Left cardiac atrium (tissue), 4 donors: ENCODE measurements at regions not wholly inside any gene's neighbourhood (a gene's known extent, or its start where the extent isn't known, plus 50 kb on each side); places are given as distances from the start of the nearest gene placed in this dataset.

Experiments used
- ATAC-seq, 2 donors: fragments of 200-7000 bp; cut with Tn5 transposase; one replicate each; pipeline ENCODE4 v1.9.1; 2020; ENCODE audit warnings: mild to moderate bottlenecking in 2 of 2, moderate library complexity in 2 of 2
- DNase-seq: peaks from one replicate; pipeline ENCODE4 v3.0.0-alpha.2; 2020
- intact Hi-C, 2 donors: fragments of 100-400 bp; cut with DNase I; formaldehyde crosslinking; loops; one replicate each; pipeline versions ENCODE4 v1.14.1 to v1.15.1; 2022 to 2023
- donor health status: DM: no; HTN: yes; CAD: no.
- donor health status: DM: no; HTN: yes; CAD: no; lungs with severe emphysema.
- donor health status: DM: yes; HTN: yes; CAD: no.
- donor health status: Dilated cardiomyopathy.

DNA sequence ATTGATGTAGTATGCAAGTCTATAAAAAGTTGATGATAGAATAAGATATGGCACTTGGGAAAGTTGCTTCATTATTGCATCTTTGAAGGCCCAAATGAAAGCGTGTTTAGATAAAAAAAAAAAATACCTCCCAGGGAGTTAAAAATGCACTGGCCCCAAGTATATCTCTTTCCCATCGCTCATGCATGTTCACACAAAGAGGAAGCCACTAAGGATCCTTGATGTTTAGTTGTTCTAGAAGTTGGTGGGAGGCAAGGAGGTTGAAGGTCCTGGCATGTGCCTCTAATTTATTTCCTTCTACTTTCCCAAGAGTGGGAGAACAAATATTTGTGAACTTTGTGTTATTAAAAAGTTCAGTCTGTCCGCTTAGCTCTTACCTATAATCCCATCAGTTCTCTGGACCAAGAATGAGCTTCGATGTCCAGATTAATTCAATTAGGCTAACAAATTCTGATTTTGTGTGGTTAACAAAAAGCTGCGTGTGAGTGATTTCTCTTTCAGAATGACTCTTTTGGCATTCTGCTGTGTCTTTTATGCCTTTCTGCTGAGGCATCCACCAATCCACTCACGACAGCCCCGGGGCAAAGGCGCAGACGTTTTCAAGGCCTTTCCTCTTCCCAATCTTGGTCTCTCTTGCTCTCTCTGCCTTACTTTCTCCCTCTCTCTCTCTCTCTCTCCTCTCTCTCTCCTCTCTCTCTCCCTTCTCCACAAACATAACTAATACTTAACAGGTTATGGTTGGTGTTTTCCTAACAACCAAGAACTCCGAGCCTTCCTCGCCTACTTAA lies 135.1 kb upstream of the ERCC6L2 start:
- no peak for ATAC-seq

DNA sequence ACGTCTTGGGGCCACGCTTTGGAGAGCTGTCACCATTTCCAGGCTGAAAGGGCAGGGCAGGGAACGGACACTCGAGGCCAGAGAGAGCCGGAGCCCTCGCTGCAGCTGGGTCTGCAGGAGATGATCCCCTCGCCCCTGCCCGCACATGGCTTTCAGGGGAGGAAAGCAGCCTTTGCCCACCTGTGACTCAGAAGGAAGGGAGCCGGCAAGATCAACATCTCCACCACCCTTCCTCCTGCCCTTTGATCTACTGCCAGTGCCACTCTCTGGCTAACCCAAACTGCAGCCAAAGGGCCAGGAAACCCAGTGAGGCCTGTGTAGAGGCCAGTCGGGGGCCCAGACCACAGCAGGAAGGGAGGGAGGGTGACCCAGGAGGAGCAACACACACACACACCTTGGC lies 137.1 kb upstream of the ERCC6L2 start:
- no peak for ATAC-seq
- intact Hi-C loops = no loop called here
- no peak for DNase-seq

More for the DNA sequence above, 135.1 kb upstream of the ERCC6L2 start:
- DNase-seq = no peak
- intact Hi-C loops = no loop called here

DNA sequence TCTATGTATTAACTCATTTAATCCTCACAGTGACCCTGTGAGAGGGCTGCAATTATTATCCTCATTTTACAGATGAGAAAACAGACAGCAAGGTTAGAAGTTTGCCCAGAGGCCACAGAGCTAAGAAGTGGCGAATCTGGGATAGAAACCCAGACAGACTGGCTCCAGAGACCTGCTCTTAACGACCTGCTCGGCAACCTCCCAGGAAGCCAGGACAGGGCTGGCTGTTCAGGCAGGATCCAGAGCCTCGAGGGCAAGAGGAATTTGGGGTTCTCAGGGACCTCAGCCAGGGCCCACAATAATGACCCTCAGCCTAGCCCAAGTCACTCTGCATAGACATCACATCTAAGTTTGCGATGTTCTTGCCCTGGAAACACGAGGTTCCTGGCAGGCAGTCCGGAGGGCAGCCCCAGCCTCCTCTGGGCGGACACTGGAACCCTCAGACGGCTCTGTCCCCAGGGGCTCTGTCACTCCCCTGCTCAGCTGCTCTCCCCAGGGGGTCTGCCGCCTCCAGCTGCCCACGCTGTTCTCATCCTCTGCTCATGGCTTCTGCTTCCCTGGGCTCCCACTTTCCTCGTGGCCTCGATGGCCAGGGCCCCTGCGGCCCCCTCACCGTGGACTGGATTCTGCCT lies 138.5 kb upstream of the ERCC6L2 start:
- ATAC-seq = no peak

DNA sequence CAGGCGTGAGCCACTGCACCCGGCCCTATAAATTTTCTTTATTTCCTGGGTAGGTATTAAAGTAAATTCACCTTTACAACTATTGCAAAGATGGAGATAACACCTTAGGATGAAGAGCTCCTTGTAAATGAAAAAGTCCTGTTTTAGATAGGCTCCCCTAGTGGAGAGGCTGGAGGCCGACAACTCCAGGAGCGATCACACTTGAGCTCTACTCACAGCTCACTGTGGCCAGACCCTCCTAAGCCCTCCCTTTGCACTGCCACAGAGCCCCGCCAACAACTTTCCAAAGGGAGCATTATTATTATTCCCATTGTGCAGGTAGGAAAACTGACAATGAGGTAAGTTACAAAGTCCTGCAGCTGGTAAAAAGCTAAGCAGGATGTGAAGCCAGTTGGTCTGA lies 139.1 kb upstream of the ERCC6L2 start:
- DNase-seq (no peak), ATAC-seq (no peak)
- intact Hi-C loops = no loop called here

More for the DNA sequence above, 138.5 kb upstream of the ERCC6L2 start:
- intact Hi-C loops = no loop called here
- DNase-seq = no peak

DNA sequence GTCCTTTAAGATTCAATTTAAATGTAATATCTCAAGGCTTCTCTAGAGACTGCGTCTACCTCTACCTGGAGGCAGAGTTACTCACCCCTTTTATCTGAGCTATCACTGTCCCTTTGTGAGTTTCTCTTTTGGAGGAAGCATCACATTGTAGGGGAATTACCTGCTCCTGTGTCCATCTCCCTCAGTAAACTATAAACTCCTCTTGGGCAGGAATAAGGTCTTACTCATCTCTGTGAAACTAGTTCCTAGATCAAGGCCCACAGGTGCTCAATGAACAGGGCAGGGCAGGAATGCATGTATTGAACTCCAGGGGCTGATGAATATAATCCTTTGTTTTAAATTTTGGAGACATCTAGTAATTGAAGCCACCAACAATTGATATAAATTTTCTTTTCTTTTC lies 139.8 kb upstream of the ERCC6L2 start:
- ATAC-seq (no peak), DNase-seq (no peak)
- intact Hi-C loops = no loop called here

DNA sequence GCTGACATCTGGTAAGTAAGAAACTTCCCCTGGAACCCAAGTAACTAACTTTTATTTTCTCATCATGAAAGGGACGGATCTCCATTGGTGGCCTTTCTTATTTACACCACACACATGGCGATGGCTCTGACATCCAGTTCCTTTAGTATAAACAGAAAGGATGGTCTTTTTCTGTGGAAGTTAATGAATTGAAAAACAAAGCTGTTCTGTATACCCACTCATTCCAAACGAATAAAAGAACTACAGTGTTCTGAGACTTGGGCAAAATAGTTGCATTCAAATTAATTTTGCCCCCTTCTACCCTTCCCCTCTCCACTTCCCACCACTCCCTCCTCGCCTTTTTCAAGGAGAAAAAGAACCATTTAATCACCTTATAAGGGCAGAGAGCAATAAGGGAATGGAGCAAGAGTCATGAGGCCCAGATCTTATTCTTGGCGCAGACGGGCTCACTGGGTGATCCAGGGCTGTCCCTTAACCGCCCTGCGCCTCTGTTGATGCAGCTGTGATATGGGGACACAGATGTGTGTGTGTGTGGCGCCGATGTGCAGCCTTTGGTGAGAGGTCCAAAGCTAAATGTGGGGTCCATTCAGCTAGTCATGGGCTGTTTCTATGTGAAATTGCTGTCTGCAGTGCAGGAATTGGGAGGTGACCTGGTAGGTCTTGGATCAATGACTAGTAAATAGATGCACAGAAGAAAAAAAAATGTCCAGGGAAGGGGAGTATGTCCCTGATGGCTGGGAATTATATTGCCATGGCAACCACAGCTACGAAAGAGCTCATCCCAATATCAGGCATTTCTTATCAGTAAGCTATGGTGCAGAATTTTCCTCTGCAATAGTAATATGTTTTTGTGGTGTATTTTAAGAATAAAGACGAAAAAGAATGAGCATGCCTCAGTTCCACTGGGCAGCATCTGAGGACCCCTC lies 141.5 kb upstream of the ERCC6L2 start:
- intact Hi-C loops = no loop called here
- no peak for ATAC-seq
- no peak for DNase-seq

DNA sequence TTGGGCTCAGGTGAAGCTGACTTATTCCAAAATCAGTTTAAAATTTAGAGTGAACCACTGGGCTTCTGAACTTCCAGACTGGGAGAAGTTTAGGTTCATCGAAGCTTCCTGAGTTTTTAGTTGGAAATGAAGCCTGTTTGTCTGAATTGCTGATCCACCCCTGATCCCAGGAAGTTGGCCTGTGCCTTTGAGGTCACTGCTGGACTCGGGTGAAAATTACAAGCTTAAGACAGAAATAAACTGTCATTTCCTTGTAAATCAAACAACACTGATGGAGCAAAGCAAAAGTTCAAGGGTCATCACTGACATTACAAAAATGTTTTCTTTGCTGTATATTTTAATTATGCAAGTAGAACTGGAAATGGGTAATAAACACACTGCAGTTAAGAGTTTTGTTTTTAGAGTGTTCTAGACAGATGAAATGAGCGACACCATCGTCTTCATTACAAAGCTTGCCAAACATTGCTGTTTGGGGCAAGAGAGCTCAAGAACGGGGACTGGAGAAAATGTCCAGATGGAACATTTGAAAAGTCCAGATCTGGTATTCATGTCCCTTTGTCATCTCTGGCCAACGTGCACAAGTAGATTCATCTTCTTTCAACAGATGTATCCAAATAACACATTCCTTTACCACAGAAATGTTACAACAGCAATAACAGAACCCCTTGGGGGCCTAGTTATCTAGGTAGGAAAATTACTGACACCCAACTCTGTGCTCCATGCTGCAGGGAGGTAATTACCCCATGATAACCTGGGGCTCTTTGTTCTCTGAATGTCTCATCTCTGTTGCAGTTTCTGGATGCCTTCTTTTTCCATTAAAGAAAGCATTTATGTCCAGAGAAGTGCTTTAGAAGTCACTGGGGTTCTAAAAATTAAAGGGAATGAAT lies 142.4 kb upstream of the ERCC6L2 start:
- ATAC-seq (no peak), DNase-seq (no peak)
- intact Hi-C loops = no loop called here

DNA sequence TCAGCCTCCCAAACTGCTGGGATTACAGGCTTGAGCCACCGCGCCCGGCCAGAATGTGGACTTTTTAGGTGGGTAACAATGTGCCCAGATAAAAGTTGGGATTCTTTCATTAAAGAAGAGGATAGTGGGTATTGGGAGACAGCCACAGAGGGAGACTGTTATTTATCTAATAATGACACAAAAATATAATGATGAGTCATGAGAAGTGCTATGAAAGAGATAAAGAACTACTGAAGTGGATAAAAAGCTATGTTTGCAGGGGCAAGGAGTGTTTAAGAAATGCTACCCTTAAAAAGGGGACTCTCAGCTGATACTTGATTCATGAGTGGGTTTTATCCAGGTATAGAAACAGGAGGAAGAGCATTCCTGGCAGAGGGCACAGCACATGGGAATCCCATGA lies 143.6 kb upstream of the ERCC6L2 start:
- DNase-seq (no peak), ATAC-seq (no peak)
- intact Hi-C loops = no loop called here

DNA sequence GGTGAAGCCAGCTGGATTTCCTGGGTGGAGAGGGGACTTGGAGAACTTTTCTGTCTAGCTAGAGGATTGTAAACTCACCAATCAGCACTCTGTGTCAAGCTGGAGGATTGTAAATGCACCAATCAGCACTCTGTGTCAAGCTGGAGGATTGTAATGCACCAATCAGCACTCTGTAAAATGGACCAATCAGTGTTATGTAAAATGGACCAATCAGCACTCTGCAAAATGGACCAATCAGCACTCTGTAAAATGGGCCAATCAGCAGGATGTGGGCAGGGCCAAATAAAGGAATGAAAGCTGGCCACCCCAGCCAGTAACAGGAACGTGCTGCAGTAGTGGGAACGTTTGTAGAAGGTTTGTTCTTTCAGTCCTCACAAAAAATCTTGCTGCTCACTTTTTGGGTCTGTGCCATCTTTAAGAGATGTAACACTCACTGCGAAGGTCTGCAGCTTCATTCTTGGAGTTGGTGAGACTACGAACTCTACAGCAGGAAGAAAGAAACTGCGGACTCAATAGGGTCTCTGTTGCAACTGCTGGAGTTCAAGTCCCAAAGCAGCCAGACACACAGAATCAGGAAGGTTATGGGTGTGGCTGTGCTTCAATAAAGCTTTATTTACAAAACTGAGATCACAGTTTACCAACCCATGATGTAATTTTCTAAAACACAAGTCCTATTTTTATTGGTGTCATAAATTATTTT lies 145.7 kb upstream of the ERCC6L2 start:
- no peak for ATAC-seq
- DNase-seq = no peak
- intact Hi-C loops = loop anchor here (5.0 to 10.0 kb wide), 3 partner anchors 155 to 487 kb away; no protein-coding TSS in a partner anchor

DNA sequence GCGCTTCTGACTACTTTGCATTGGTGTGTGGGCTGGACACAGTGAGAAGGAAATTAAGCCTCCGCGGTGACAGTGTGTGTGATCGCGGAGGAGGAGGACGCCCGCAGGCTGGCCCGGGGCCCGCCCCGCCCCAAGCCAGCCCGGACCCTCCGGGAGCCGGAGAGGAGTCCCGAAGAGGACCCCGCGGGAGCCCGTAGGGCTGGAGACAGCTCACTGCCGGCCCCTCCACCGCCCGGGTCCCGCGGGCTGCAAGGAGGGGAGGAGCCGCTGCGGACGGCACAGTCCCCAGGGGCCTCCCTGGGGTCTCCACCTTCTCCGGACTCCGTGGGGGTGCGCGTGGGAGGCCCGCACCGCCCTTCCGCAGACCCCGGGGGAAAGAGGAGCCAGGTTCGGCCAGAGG lies 146.4 kb upstream of the ERCC6L2 start:
- ATAC-seq (no peak), DNase-seq (no peak)
- intact Hi-C loops = loop anchor here (5.0 to 10.0 kb wide), 3 partner anchors 156 to 488 kb away; no protein-coding TSS in a partner anchor

DNA sequence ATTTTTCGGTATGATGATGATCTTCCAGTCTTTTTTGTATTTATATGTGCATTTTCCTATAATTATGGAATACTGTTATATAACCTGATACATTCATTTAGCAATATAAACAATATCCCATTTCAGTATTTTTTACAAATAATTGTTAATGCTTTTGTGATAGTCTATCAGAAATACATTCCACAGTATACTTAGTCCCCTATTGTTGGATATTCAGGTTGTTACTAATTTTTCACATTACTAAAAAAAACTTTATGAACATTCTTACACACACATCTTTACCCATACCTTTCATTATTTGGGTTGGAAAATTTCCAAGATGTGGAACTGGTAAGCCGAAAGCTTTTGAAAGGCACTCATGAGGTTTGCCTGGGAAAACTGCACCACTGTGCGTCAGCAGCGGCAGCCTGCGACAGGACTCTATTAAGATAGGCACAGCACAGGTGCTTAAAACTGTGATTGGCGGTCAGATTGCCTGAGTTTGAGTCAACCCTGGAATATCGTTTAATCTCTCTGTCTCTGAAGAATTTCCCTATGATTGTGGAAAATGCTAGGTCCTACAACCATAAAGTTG lies 147.5 kb upstream of the ERCC6L2 start:
- DNase-seq (no peak), ATAC-seq (no peak)
- intact Hi-C loops = loop anchor here (2.0 to 10.0 kb wide), 4 partner anchors 157 to 491 kb away; no protein-coding TSS in a partner anchor

DNA sequence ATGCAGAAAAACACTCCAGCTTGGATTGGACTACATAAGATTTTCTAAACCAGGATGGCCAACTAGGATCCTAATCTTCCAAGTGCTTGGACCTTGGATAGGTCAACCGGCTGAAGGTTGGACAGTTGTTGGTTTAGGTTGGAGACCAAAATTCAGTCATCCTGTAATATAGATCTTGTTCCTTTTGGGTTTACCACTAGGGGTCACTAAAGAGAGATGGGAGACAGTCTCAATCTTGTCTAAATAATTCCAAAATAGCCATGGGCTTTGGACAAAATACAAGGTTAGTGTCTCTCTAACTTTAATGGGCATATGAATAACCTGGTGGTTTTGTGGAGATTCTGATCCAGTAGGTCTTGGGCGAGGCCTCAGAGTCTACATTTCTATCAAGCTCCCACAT lies 148.7 kb upstream of the ERCC6L2 start:
- intact Hi-C loops = loop anchor here (2.0 to 10.0 kb wide), 4 partner anchors 158 to 492 kb away; no protein-coding TSS in a partner anchor
- ATAC-seq (peak; percentile 44 to 63), DNase-seq (no peak)

DNA sequence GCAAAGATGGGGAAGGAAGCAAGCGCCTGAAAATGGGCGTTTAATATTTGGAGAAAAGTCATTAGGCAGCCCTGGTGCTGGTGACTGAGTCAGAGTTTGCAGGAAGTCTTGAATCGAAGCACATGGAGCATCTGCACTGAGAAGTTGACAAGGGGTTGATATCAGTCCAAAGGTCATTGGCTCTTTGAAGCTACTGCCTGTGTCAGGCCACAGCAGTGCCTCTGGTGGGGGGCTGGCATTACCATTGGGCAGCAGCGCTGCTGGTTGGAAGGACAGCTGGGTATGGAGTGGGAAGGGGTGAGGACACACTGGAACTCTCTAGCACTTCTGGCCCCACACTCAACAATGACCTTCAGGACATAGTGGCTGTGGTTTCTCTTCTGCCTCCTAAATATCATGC lies 150.4 kb upstream of the ERCC6L2 start:
- no peak for DNase-seq
- intact Hi-C loops = loop anchor here (5.0 to 10.0 kb wide), 3 partner anchors 160 to 492 kb away; no protein-coding TSS in a partner anchor

DNA sequence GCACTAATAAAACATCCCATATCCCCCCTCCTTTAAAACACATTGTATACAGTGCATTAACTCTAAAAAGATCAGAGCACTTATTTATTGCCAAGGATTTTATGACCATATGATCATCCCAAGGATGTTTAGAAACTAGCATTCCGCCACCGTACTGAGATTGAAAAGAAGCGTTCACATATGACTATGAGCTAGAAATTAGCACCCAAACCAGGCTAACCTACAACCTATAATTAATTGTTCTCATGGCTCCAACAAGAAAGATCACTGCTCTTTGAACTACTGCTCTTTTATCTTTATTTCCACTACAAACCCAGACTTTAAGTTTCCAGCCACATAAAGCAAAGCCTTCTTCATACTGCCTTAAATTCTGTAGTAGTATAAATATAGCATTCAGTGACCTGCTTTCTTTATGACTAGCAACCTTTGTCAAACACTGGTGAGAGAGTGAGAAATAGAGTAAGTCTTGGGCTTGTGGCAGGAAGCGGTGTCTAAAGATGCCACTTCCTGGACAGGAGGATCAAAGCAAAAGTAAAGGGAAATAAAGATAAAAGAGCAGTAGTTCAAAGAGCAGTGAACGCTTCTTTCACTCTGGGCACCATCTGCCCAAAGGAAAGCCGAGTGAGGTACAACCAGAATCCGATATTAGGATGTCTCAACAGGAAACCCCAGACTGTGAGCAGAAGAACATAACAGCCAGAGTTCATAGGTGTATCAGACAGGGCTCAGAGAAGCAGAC lies 151.1 kb upstream of the ERCC6L2 start:
- no peak for DNase-seq
- ATAC-seq = peak in 1 of 2 donors; percentile 61
- intact Hi-C loops = loop anchor here in 1 of 2 donors (10.0 kb wide), 2 partner anchors 160 to 340 kb away; no protein-coding TSS in a partner anchor

More for the DNA sequence above, 150.4 kb upstream of the ERCC6L2 start:
- no peak for ATAC-seq

DNA sequence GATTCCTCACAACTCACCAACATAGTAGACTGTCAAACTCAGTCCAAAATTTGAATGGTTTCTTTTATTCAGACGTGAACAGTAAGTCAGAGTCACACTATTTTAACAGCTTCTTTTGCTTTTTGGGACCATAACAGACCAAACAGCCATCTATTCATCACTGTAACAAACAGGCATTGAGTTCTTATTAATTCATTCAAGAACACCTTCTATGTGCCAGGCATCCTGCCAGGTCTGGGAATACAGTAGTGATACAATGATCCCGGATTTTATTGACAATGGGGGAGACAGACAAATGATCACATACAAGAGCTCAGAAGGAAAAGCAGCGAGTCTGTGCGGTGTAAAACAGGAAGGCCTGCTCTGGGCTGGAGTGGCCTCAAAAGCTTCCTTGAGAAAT lies 153.3 kb upstream of the ERCC6L2 start:
- intact Hi-C loops = loop anchor here in 1 of 2 donors (10.0 kb wide), 2 partner anchors 163 to 343 kb away; no protein-coding TSS in a partner anchor
- ATAC-seq (no peak), DNase-seq (no peak)

DNA sequence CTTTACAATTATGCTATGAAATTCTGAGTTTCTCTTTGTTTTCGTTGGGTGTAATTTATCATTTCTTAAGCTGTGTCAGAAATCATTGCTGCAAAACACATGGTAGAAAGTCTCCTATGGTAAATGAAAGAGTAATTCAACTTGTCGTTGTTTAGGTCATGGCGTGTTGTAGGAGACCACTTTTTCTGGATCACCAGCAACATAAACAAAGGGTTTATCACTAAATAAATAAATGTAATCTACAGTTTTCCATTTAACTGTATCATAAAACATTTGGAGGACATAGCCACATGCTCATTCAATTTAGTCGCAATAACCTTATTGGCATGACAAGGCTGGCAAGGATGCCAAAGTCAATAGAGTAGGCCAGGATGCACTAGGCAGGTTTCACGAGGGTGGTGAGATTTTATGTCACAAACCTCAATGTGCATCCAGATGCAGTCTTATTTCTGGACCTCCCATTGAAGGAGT lies 154.4 kb upstream of the ERCC6L2 start:
- no peak for ATAC-seq
- intact Hi-C loops = loop anchor here in 1 of 2 donors (10.0 kb wide), 2 partner anchors 164 to 344 kb away; no protein-coding TSS in a partner anchor
- no peak for DNase-seq
